Neuron (in vitro differentiated cells): ENCODE measurements at regions not wholly inside any gene's neighbourhood (a gene's known extent, or its start where the extent isn't known, plus 50 kb on each side); places are given as distances from the start of the nearest gene placed in this dataset.
"Not testable (repeated sequence)": the region's sequence is repeated elsewhere in the genome, so short reads cannot be mapped to it uniquely, and the experiment has no call there.

Experiments
- H2AFZ ChIP-seq: one replicate; pipeline ENCODE4 v1.6.1; 2013; ENCODE audit warnings: low read depth, mild to moderate bottlenecking, inconsistent platforms, low read length, moderate library complexity
- H3K27me3 ChIP-seq: one replicate; pipeline ENCODE4 v1.6.1; 2013; ENCODE audit warnings: low read length; ENCODE audit not compliant: insufficient read depth
- H3K36me3 ChIP-seq: one replicate; pipeline ENCODE4 v1.6.1; 2013; ENCODE audit warnings: low read length; ENCODE audit not compliant: insufficient read depth
- H3K4me1 ChIP-seq: one replicate; pipeline ENCODE4 v1.6.1; 2013; ENCODE audit warnings: low read length; ENCODE audit not compliant: insufficient read depth
- H3K4me3 ChIP-seq: 2 replicates; pipeline ENCODE4 v1.5.1; 2013; ENCODE audit warnings: mild to moderate bottlenecking, low read length, moderate library complexity
- H3K9me3 ChIP-seq: one replicate; pipeline ENCODE4 v1.6.1; 2013; ENCODE audit warnings: low read length

GRCh38 chr20:12744037-12744436 lies 264.7 kb upstream of the SPTLC3 start:
- Histone ChIP-seq H3K27me3 (no peaks in the 10 kb centered on the region), H3K4me1 (no peaks in the 10 kb centered on the region), H3K9me3 (no peaks in the 10 kb centered on the region), H3K4me3 (no peak overlapping the region), H3K36me3 (no peaks in the 10 kb centered on the region), H2AFZ (no peak overlapping the region)

- Histone ChIP-seq H3K9me3 (no peaks in the 10 kb centered on the region), H3K36me3 (no peaks in the 10 kb centered on the region), H3K27me3 (peaks cover 2% of the 10 kb centered on the region), H2AFZ (no peak overlapping the region), H3K4me1 (no peaks in the 10 kb centered on the region), H3K4me3 (no peak overlapping the region)
Measured at GRCh38 chr20:12748359-12748994, 260.3 kb upstream of the SPTLC3 start.

GRCh38 chr20:12750221-12750620 lies 258.6 kb upstream of the SPTLC3 start:
- no peak overlapping the region for H3K4me3 ChIP-seq
- H3K36me3 ChIP-seq = no peaks in the 10 kb centered on the region
- no peaks in the 10 kb centered on the region for H3K9me3 ChIP-seq
- H3K27me3 ChIP-seq = peaks cover 2% of the 10 kb centered on the region
- no peak overlapping the region for H2AFZ ChIP-seq
- no peaks in the 10 kb centered on the region for H3K4me1 ChIP-seq

- H3K4me3 ChIP-seq, H3K27me3 ChIP-seq, H3K4me1 ChIP-seq, H3K36me3 ChIP-seq, H2AFZ ChIP-seq, H3K9me3 ChIP-seq: not testable (repeated sequence)
Measured at GRCh38 chr20:12752900-12753693, 255.7 kb upstream of the SPTLC3 start.

- not testable (repeated sequence) for H3K9me3 ChIP-seq, H3K36me3 ChIP-seq, H2AFZ ChIP-seq, H3K4me1 ChIP-seq, H3K27me3 ChIP-seq, H3K4me3 ChIP-seq
Measured at GRCh38 chr20:12753742-12754141, 255.0 kb upstream of the SPTLC3 start.

- H3K4me1 ChIP-seq, H3K27me3 ChIP-seq, H3K9me3 ChIP-seq, H2AFZ ChIP-seq, H3K4me3 ChIP-seq, H3K36me3 ChIP-seq: not testable (repeated sequence)
Measured at GRCh38 chr20:12759493-12759892, 249.3 kb upstream of the SPTLC3 start.

GRCh38 chr20:12762725-12763124 lies 246.0 kb upstream of the SPTLC3 start:
- H3K9me3 ChIP-seq = no peaks in the 10 kb centered on the region
- H3K4me1 ChIP-seq = no peaks in the 10 kb centered on the region
- no peak overlapping the region for H3K4me3 ChIP-seq
- no peaks in the 10 kb centered on the region for H3K36me3 ChIP-seq
- no peaks in the 10 kb centered on the region for H3K27me3 ChIP-seq
- no peak overlapping the region for H2AFZ ChIP-seq

GRCh38 chr20:12763406-12763805 lies 245.4 kb upstream of the SPTLC3 start:
- no peaks in the 10 kb centered on the region for H3K4me1 ChIP-seq
- no peak overlapping the region for H2AFZ ChIP-seq
- H3K4me3 ChIP-seq = no peak overlapping the region
- H3K27me3 ChIP-seq = no peaks in the 10 kb centered on the region
- H3K9me3 ChIP-seq = no peaks in the 10 kb centered on the region
- H3K36me3 ChIP-seq = no peaks in the 10 kb centered on the region

- Histone ChIP-seq H3K9me3 (no peaks in the 10 kb centered on the region), H2AFZ (no peak overlapping the region), H3K4me3 (no peak overlapping the region), H3K27me3 (no peaks in the 10 kb centered on the region), H3K4me1 (no peaks in the 10 kb centered on the region), H3K36me3 (no peaks in the 10 kb centered on the region)
Measured at GRCh38 chr20:12764053-12764452, 244.7 kb upstream of the SPTLC3 start.

GRCh38 chr20:12764851-12765250 lies 243.9 kb upstream of the SPTLC3 start:
- H2AFZ ChIP-seq = no peak overlapping the region
- H3K36me3 ChIP-seq = no peaks in the 10 kb centered on the region
- H3K27me3 ChIP-seq = no peaks in the 10 kb centered on the region

GRCh38 chr20:12773936-12774335 lies 234.8 kb upstream of the SPTLC3 start:
- H3K9me3 ChIP-seq = no peaks in the 10 kb centered on the region
- H2AFZ ChIP-seq = no peak overlapping the region
- no peaks in the 10 kb centered on the region for H3K36me3 ChIP-seq
- H3K4me1 ChIP-seq = no peaks in the 10 kb centered on the region
- H3K27me3 ChIP-seq = no peaks in the 10 kb centered on the region
- no peak overlapping the region for H3K4me3 ChIP-seq

More at GRCh38 chr20:12764851-12765250, 243.9 kb upstream of the SPTLC3 start:
- Histone ChIP-seq H3K4me1 (no peaks in the 10 kb centered on the region), H3K4me3 (no peak overlapping the region), H3K9me3 (no peaks in the 10 kb centered on the region)

- H3K4me1 ChIP-seq = no peaks in the 10 kb centered on the region
- no peaks in the 10 kb centered on the region for H3K27me3 ChIP-seq
- H3K9me3 ChIP-seq = no peaks in the 10 kb centered on the region
- H2AFZ ChIP-seq = no peak overlapping the region
- H3K4me3 ChIP-seq = no peak overlapping the region
- no peaks in the 10 kb centered on the region for H3K36me3 ChIP-seq
Measured at GRCh38 chr20:12775041-12775440, 233.7 kb upstream of the SPTLC3 start.

GRCh38 chr20:12777016-12777415 lies 231.8 kb upstream of the SPTLC3 start:
- no peaks in the 10 kb centered on the region for H3K4me1 ChIP-seq
- H3K36me3 ChIP-seq = no peaks in the 10 kb centered on the region
- H3K9me3 ChIP-seq = no peaks in the 10 kb centered on the region
- no peak overlapping the region for H3K4me3 ChIP-seq
- no peak overlapping the region for H2AFZ ChIP-seq
- H3K27me3 ChIP-seq = no peaks in the 10 kb centered on the region

GRCh38 chr20:12786276-12786675 lies 222.5 kb upstream of the SPTLC3 start:
- Histone ChIP-seq H3K9me3 (no peaks in the 10 kb centered on the region), H3K27me3 (no peaks in the 10 kb centered on the region), H2AFZ (no peak overlapping the region), H3K36me3 (no peaks in the 10 kb centered on the region), H3K4me1 (no peaks in the 10 kb centered on the region), H3K4me3 (no peak overlapping the region)
